Epithelial cell of esophagus (primary cell): ENCODE measurements at regions not wholly inside any gene's neighbourhood (a gene's known extent, or its start where the extent isn't known, plus 50 kb on each side); places are given as distances from the start of the nearest gene placed in this dataset.

Experiments used
- DNase-seq: peaks from one replicate; pipeline ENCODE4 v3.0.0; 2010; ENCODE audit warnings: low read depth
- H3K4me3 ChIP-seq: 2 replicates; pipeline ENCODE4 v1.5.1; 2011; ENCODE audit warnings: mild to moderate bottlenecking, low read length, control low read depth
- TF ChIP-seq, protein P1 (sequence below): IDR thresholded peaks from 2 replicates; pipeline ENCODE4 v1.5.1; 2011; ENCODE audit warnings: low read depth, mild to moderate bottlenecking, low read length, control low read depth, inconsistent platforms; ENCODE audit not compliant: insufficient read depth; ENCODE audit errors: missing control alignments

DNA sequence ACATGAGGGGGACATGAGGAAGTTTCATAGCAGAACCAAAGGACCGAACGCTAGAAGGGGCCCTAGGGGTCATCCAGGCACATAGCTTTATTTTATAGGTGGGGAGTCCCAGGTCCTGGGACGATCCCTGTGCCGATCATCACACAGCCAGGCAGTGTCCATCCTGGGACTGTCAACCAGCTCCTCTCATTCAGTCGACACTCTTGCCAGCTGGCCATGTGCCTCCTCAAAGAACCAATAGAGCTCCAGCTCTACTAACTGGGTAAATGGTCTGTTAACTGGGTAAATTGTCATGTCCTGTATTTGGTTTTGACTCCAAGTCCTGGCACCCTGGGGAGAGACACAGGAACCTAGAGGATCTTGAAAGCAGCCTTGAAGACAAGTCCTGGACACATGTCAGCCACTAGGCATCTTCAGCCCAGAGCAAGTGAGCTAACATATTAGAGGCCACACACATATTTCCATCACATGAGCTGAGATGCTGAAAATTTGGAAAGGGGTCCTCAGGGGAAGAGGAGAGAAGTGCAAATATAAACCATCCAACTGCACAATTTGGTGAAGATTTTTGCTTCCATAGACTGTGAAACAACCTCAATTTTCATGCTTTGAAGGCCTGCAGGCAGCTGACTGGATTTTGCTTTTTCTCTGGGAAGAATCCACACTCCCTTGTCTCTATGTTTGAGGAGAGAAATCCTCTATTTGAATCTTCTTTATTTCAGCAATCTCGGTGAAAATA, 361.1 kb upstream of the SLC14A2 start:
- no peak for DNase-seq
- TF ChIP-seq, protein P1, sequence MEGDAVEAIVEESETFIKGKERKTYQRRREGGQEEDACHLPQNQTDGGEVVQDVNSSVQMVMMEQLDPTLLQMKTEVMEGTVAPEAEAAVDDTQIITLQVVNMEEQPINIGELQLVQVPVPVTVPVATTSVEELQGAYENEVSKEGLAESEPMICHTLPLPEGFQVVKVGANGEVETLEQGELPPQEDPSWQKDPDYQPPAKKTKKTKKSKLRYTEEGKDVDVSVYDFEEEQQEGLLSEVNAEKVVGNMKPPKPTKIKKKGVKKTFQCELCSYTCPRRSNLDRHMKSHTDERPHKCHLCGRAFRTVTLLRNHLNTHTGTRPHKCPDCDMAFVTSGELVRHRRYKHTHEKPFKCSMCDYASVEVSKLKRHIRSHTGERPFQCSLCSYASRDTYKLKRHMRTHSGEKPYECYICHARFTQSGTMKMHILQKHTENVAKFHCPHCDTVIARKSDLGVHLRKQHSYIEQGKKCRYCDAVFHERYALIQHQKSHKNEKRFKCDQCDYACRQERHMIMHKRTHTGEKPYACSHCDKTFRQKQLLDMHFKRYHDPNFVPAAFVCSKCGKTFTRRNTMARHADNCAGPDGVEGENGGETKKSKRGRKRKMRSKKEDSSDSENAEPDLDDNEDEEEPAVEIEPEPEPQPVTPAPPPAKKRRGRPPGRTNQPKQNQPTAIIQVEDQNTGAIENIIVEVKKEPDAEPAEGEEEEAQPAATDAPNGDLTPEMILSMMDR: no peak
- H3K4me3 ChIP-seq: no peak overlapping the region

DNA sequence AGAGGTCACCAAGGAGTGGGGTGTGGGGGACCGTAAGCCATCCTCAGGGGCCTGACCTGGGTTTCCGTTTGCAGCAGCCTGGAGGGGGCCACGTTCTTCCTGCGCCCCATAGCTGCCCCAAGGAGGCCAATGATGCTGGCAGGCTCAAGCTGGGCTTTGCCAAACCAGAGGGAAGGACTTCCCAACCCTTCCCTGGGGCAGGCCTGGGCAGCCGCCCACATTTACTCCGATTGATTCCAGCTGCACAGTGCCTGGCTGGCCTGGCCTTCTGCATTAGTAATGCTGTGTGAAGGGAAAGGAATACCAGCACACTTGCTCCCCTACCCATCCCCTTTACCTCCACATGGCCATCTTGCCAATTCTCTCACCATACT, 360.6 kb upstream of the SLC14A2 start:
- no peak for DNase-seq
- H3K4me3 ChIP-seq: no peak overlapping the region
- TF ChIP-seq, protein P1: no peak

DNA sequence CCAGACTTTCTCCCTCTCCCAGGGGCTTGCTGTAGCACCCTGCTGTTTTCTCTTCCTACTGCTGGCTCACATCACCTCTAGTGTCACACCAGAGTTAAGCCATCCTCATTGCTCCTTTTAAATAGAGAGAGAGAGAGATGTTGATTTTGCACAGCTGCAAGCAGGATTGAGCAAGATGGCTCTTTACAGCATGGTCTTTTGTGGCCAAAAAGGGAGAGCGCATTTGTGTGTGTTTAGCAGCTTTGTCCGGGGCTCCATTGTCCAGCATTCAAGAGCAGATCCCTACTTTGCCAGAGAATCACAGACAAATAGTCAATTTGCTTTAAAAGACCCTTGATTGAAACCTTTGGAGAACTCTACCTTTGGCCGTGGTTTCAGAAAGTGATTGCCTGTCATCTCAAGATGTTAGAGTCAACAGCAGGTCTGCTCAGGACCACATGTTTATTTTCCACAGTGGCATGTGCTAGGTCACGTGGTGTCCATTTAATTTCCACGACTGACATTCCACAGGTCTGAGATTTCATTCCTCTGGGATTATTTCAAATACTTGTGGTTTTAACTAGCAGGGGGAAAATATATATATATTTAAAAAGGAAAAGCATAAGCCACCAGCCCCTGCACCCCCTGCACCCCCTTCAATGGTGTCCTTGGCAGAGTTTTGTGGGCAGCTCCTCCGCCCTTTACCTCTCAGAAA, 359.9 kb upstream of the SLC14A2 start:
- H3K4me3 ChIP-seq: no peak overlapping the region
- TF ChIP-seq, protein P1: no peak
- peak; percentile 37 for DNase-seq

DNA sequence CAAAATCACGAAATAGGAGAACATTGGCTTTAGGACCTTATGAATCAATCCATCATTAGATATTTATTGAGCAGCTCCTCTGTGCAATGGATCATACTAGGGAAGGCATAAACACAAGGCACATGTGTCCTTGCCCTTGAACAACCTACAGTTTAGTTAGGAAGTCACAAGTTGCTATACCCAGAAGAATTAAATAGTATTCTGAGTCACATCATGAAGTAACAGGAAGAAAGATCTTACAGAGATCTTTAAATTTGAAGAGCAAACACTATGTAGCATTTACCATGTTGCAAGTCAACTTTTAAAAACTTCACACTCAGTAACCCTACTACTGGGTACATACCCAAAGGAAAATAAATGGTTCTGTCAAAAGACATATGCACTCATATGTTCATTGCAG, 355.2 kb upstream of the SLC14A2 start:
- no peak for DNase-seq
- TF ChIP-seq, protein P1: no peak
- no peak overlapping the region for H3K4me3 ChIP-seq

DNA sequence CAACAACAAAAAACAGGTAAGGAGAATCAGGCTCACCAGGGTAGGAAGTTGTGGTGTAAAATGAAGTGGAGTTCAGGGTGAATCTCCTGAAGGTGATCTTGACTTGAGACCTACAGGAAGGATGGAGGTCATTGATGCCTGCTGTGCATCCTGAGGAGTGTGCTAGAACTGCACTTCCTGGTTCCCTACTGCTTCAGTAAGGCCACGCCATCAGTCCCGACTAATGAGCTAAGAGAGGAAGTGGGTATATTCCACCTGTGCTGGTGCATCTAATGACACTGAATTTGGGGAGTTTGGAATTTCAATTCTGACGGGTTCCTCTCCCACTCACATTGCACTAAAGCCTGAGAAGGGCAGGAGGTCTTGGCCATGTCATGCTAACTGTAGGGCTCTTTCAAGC, 349.3 kb upstream of the SLC14A2 start:
- DNase-seq: no peak

DNA sequence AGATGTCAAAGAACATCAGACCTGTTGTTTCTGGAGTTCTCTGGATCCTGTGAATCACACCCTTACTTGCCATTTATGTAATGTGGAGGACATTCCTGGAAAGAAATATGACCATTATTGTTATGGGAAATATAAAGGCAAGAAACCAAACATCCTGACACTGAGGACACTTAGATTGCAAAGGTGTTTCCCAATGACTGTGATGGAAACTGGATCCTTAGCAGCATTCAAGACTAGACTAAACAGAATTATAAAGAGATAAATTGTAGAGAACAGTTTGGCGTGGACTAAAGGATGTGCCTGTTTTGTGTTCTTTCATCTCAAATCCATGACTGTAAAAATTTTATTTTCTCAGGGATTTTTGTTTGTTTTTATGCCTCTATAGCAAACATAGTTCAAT, 347.7 kb upstream of the SLC14A2 start:
- DNase-seq: no peak
- TF ChIP-seq, protein P1: no peak
- H3K4me3 ChIP-seq: no peak overlapping the region

More for the DNA sequence above, 349.3 kb upstream of the SLC14A2 start:
- no peak overlapping the region for H3K4me3 ChIP-seq
- TF ChIP-seq, protein P1: no peak
